Endothelial cell of umbilical vein (primary cell): ENCODE measurements at regions not wholly inside any gene's neighbourhood (a gene's known extent, or its start where the extent isn't known, plus 50 kb on each side); places are given as distances from the start of the nearest gene placed in this dataset.

Experiments used
- BruUV-seq: library from RNA; stranded (reverse); fragments of 400-500 nt; replicated peaks from 2 replicates; lab custom pipeline; 2021; lab: Mats Ljungman, UMichigan
- CTCF ChIA-PET: fragments of 300-600, 350-600 bp; sonication (Branson Sonifier 250); formaldehyde crosslinking; loops from one replicate; lab custom pipeline; 2021; ENCODE audit warnings: antibody characterized with exemption, inconsistent platforms; lab: Charles Lee
- POLR2A ChIA-PET: fragments of 300-600, 350-600 bp; sonication (Branson Sonifier 250); formaldehyde crosslinking; loops from one replicate; lab custom pipeline; 2021; ENCODE audit warnings: antibody characterized with exemption, inconsistent platforms; lab: Charles Lee
- DNase-seq: peaks from one replicate; pipeline ENCODE4 v3.0.0-alpha.2; 2011; ENCODE audit warnings: low read depth, low spot score
- FAIRE-seq: peaks from 2 replicates; lab custom pipeline; 2011; peaks lifted over from hg19 to GRCh38; lab: Jason Lieb, UNC
- H2AFZ ChIP-seq: 2 replicates; pipeline ENCODE4 v1.6.0; 2012; ENCODE audit warnings: low read depth, low read length, control low read depth, inconsistent platforms
- H3K27ac ChIP-seq: 2 replicates; pipeline ENCODE4 v1.5.1; 2011; ENCODE audit warnings: low read depth, mild to moderate bottlenecking, control low read depth, low read length, moderate library complexity; ENCODE audit not compliant: insufficient read depth
- H3K27me3 ChIP-seq, 2 experiments: 2 replicates each; pipeline versions ENCODE4 v1.6.0 to v1.6.1; 2011; ENCODE audit warnings: low read length in 2 of 2, mixed read lengths in 1 of 2; ENCODE audit not compliant: control insufficient read depth in 2 of 2, insufficient read depth in 2 of 2
- H3K36me3 ChIP-seq, 2 experiments: 2 replicates in 1 of 2; 3 replicates in 1 of 2; pipeline ENCODE4 v1.5.1; 2011; ENCODE audit warnings: low read length in 2 of 2, mild to moderate bottlenecking in 1 of 2, moderate library complexity in 1 of 2; ENCODE audit not compliant: control insufficient read depth in 2 of 2, insufficient read depth in 2 of 2; ENCODE audit errors: extremely low read depth in 1 of 2
- H3K4me1 ChIP-seq: 3 replicates; pipeline ENCODE4 v1.5.1; 2011; ENCODE audit warnings: mild to moderate bottlenecking, low read length; ENCODE audit not compliant: control insufficient read depth, insufficient read depth; ENCODE audit errors: extremely low read depth
- H3K4me2 ChIP-seq: 2 replicates; pipeline ENCODE4 v1.6.1; 2011; ENCODE audit warnings: low read length, control low read depth, mixed read lengths; ENCODE audit not compliant: insufficient read depth
- H3K4me3 ChIP-seq, 3 experiments: fragments of 200-600 bp in 1 of 3; sonication (generic), shearing (Covaris generic) in 1 of 3; replicated peaks in 1 of 3; 2 replicates each; pipeline ENCODE4 v1.5.1; 2011 to 2016; ENCODE audit warnings: control low read depth in 3 of 3, low read length in 3 of 3, mild to moderate bottlenecking in 2 of 3, inconsistent platforms in 1 of 3, low read depth in 1 of 3, moderate library complexity in 1 of 3; ENCODE audit not compliant: insufficient read depth in 1 of 3
- H3K79me2 ChIP-seq: 2 replicates; pipeline ENCODE4 v1.6.0; 2012; ENCODE audit warnings: low read length, inconsistent platforms; ENCODE audit not compliant: control insufficient read depth, insufficient read depth
- H3K9ac ChIP-seq: replicated peaks from 2 replicates; pipeline ENCODE3; 2011; ENCODE audit warnings: low read length, control low read depth; ENCODE audit not compliant: insufficient read depth; ENCODE audit errors: extremely low read depth
- H3K9me1 ChIP-seq: replicated peaks from 3 replicates; pipeline ENCODE4 v1.6.0; 2011; ENCODE audit warnings: mild to moderate bottlenecking, low read length; ENCODE audit not compliant: control insufficient read depth, insufficient read depth; ENCODE audit errors: extremely low read depth
- H3K9me3 ChIP-seq: replicated peaks from 2 replicates; pipeline ENCODE4 v1.5.1; 2012; ENCODE audit warnings: low read length, inconsistent platforms; ENCODE audit not compliant: control insufficient read depth, insufficient read depth
- H4K20me1 ChIP-seq: replicated peaks from 2 replicates; pipeline ENCODE3; 2011; ENCODE audit warnings: mild to moderate bottlenecking, low read length; ENCODE audit not compliant: control insufficient read depth, insufficient read depth; ENCODE audit errors: extremely low read depth
- FOS ChIP-seq: IDR thresholded peaks from 2 replicates; pipeline ENCODE4 v1.6.1; 2011; ENCODE audit warnings: mild to moderate bottlenecking, low read length, moderate library complexity, borderline replicate concordance; ENCODE audit not compliant: insufficient read depth
- JUN ChIP-seq: IDR thresholded peaks from 2 replicates; pipeline ENCODE4 v1.6.1; 2011; ENCODE audit warnings: borderline replicate concordance, low read depth; ENCODE audit not compliant: insufficient read length, insufficient read depth
- MYC ChIP-seq: IDR thresholded peaks from one replicate; pipeline ENCODE4 v1.6.1; 2011; ENCODE audit warnings: mild to moderate bottlenecking, low read depth, low read length
- POLR2A ChIP-seq: IDR thresholded peaks from 2 replicates; pipeline ENCODE4 v1.6.1; 2012; ENCODE audit warnings: low read depth, mild to moderate bottlenecking, control low read depth, low read length
- dilution Hi-C: fragments of 300-500 bp; cut with MboI; formaldehyde crosslinking; loops from one replicate; pipeline ENCODE4 v1.15.0; 2019; ENCODE audit warnings: low sequenced_read_pairs; ENCODE audit not compliant: extremely low pct_ligation_motif_present
- intact Hi-C: fragments of 100-400 bp; cut with micrococcal nuclease; formaldehyde crosslinking; loops from one replicate; pipeline ENCODE4 v1.10.0; 2022
- TF ChIP-seq, protein P1 (sequence below), 2 donors: IDR thresholded peaks; 1 replicate in 1 of 2; 2 replicates in 1 of 2; pipeline ENCODE4 v1.5.1; 2011; ENCODE audit warnings: low read length in 2 of 2, mild to moderate bottlenecking in 2 of 2, moderate library complexity in 2 of 2, control low read depth in 1 of 2, inconsistent platforms in 1 of 2, low read depth in 1 of 2; ENCODE audit not compliant: insufficient read depth in 1 of 2; ENCODE audit errors: extremely low read depth in 1 of 2
- TF ChIP-seq, protein P2 (sequence below): IDR thresholded peaks from 2 replicates; pipeline ENCODE4 v1.6.1; 2011; ENCODE audit not compliant: insufficient read depth, insufficient read length

DNA sequence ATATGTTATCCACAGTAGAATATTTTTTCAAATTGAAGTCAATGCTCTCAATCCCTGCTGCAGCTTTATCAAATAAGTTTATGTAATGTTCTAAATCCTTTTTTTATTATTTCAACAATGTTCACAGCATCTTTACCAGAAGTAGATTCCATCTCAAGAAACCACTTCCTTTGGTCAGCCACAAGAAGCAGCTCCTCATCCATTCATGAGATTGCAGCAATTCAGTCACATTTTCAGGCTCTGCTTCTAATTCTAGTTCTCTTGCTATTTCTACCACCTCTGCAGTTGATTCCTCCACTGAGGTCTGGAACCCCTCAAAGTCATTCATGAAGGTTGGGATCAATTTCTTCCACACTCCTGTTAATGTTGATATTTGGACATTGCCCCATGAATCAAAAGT, 2301.3 kb upstream of the TENM3 start:
- no peaks in the 10 kb centered on the region for H3K27me3 ChIP-seq
- intact Hi-C loops: no loop called here
- DNase-seq (no peak), FAIRE-seq (no peak)
- no peaks in the 10 kb centered on the region for H3K36me3 ChIP-seq
- ChIA-PET POLR2A (interaction anchor here (0.6 kb wide), 1 partner anchor 308 kb away, joined by 3 read pairs; no protein-coding TSS in a partner anchor), CTCF (no interaction called here)
- no peaks in the 10 kb centered on the region for H3K9me1 ChIP-seq
- TF ChIP-seq, protein P1, sequence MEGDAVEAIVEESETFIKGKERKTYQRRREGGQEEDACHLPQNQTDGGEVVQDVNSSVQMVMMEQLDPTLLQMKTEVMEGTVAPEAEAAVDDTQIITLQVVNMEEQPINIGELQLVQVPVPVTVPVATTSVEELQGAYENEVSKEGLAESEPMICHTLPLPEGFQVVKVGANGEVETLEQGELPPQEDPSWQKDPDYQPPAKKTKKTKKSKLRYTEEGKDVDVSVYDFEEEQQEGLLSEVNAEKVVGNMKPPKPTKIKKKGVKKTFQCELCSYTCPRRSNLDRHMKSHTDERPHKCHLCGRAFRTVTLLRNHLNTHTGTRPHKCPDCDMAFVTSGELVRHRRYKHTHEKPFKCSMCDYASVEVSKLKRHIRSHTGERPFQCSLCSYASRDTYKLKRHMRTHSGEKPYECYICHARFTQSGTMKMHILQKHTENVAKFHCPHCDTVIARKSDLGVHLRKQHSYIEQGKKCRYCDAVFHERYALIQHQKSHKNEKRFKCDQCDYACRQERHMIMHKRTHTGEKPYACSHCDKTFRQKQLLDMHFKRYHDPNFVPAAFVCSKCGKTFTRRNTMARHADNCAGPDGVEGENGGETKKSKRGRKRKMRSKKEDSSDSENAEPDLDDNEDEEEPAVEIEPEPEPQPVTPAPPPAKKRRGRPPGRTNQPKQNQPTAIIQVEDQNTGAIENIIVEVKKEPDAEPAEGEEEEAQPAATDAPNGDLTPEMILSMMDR (IDR thresholded peaks at IDR 0.05; ENCODE audit: extremely low read depth in 1 of 2, insufficient read depth in 1 of 2, low read depth in 1 of 2, low read length in 2 of 2): no peak
- TF ChIP-seq POLR2A: no peak
- TF ChIP-seq MYC: no peak
- no peak for TF ChIP-seq JUN
- peaks cover 5% of the 10 kb centered on the region for H3K9me3 ChIP-seq
- dilution Hi-C loops: no loop called here
- no peaks in the 10 kb centered on the region for H4K20me1 ChIP-seq
- no peaks in the 10 kb centered on the region for H3K4me1 ChIP-seq
- H3K27ac ChIP-seq: no peak overlapping the region
- H3K4me3 ChIP-seq: no peak overlapping the region
- BruUV-seq: no TSS peak
- no peak overlapping the region for H3K9ac ChIP-seq
- H2AFZ ChIP-seq: no peak overlapping the region
- no peak overlapping the region for H3K4me2 ChIP-seq
- no peaks in the 10 kb centered on the region for H3K79me2 ChIP-seq

DNA sequence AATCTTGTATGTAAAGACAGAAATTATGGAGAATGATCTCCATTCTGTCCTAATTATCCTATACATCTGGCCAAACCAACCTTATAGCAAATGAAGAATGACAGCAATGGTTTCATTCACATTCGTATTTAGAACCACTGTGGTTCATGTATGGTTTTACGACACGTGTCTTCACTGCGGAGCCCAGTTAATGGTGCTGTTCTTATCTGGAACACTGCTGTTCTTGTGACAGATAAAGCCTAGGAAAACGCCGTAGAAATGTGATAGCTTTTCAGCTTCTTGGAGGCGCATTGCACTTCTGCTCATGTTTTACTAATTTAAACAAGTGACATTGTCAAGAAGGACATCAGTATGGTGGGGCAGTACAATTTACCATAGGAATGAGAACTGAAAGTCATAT, 2266.4 kb upstream of the TENM3 start:
- Histone ChIP-seq H2AFZ (no peak overlapping the region), H3K9me3 (peaks cover 15% of the 10 kb centered on the region), H3K27me3 (no peaks in the 10 kb centered on the region), H3K9ac (no peak overlapping the region), H3K9me1 (no peaks in the 10 kb centered on the region), H3K4me2 (no peak overlapping the region), H3K4me1 (no peaks in the 10 kb centered on the region), H3K4me3 (no peak overlapping the region), H3K27ac (no peak overlapping the region), H4K20me1 (no peaks in the 10 kb centered on the region), H3K36me3 (no peaks in the 10 kb centered on the region), H3K79me2 (no peaks in the 10 kb centered on the region)
- dilution Hi-C loops (no loop called here), intact Hi-C loops (no loop called here)
- no peak for DNase-seq
- no peak for FAIRE-seq
- BruUV-seq: no TSS peak
- ChIA-PET POLR2A (no interaction called here), CTCF (no interaction called here)
- TF ChIP-seq, protein P2, sequence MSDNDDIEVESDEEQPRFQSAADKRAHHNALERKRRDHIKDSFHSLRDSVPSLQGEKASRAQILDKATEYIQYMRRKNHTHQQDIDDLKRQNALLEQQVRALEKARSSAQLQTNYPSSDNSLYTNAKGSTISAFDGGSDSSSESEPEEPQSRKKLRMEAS: no peak
- TF ChIP-seq POLR2A: no peak
- no peak for TF ChIP-seq FOS
- TF ChIP-seq, protein P1 (IDR thresholded peaks at IDR 0.05; ENCODE audit: extremely low read depth in 1 of 2, insufficient read depth in 1 of 2, low read depth in 1 of 2, low read length in 2 of 2): no peak
